ENCODE measurements at regions not wholly inside any gene's neighbourhood (a gene's known extent, or its start where the extent isn't known, plus 50 kb on each side); places are given as distances from the start of the nearest gene placed in this dataset.

- H3K27ac Mint-ChIP-seq, result no peak overlapping the region
- H3K27me3 Mint-ChIP-seq, result peaks cover 30% of the 10 kb centered on the region
- H3K4me1 Mint-ChIP-seq, result no peaks in the 10 kb centered on the region
- H3K9me3 Mint-ChIP-seq, result peaks cover 10 to 15% of the 10 kb centered on the region in 2 donors
- ATAC-seq (no peak), DNase-seq (no peak)
- no peak overlapping the region for H3K4me3 Mint-ChIP-seq
Measured at GRCh38 chr2:240230291-240230931, 90.0 kb upstream of the OTOS start.

- Mint-ChIP-seq H3K4me3 (no peak overlapping the region), H3K27me3 (peaks cover 29% of the 10 kb centered on the region), H3K9me3 (peaks cover 10 to 15% of the 10 kb centered on the region in 2 donors), H3K4me1 (no peaks in the 10 kb centered on the region), H3K27ac (no peak overlapping the region)
- ATAC-seq (no peak), DNase-seq (no peak)
Measured at GRCh38 chr2:240231838-240232244, 91.4 kb upstream of the OTOS start.

GRCh38 chr2:240232264-240232915, 91.9 kb upstream of the OTOS start:
- ATAC-seq (no peak), DNase-seq (no peak)
- Mint-ChIP-seq H3K9me3 (peaks cover 10 to 15% of the 10 kb centered on the region in 2 donors), H3K27me3 (peaks cover 29% of the 10 kb centered on the region), H3K4me3 (peak overlapping the region; percentile 10 to 12), H3K4me1 (no peaks in the 10 kb centered on the region), H3K27ac (no peak overlapping the region)

- no peak overlapping the region for H3K27ac Mint-ChIP-seq
- ATAC-seq (peak; percentile 80), DNase-seq (peak; percentile 77 to 78)
- no peaks in the 10 kb centered on the region for H3K4me1 Mint-ChIP-seq
- peak overlapping the region; percentile 10 to 12 for H3K4me3 Mint-ChIP-seq
- H3K27me3 Mint-ChIP-seq, result peaks cover 24% of the 10 kb centered on the region
- peaks cover 10 to 13% of the 10 kb centered on the region in 2 donors for H3K9me3 Mint-ChIP-seq
Measured at GRCh38 chr2:240232961-240233884, 92.8 kb upstream of the OTOS start.

- peak; percentile 4 for ATAC-seq
- Mint-ChIP-seq H3K4me1 (no peaks in the 10 kb centered on the region), H3K27me3 (peaks cover 22% of the 10 kb centered on the region), H3K4me3 (peak overlapping the region in 1 of 2 donors; percentile 42), H3K27ac (no peak overlapping the region), H3K9me3 (peaks cover 5% of the 10 kb centered on the region in 2 donors)
- DNase-seq, result no peak
Measured at GRCh38 chr2:240233885-240234502, 93.5 kb upstream of the OTOS start.

- DNase-seq (no peak), ATAC-seq (no peak)
- Mint-ChIP-seq H3K9me3 (peaks cover 0 to under 1% of the 10 kb centered on the region in 2 donors), H3K27ac (no peak overlapping the region), H3K27me3 (peaks cover 28% of the 10 kb centered on the region), H3K4me3 (no peak overlapping the region), H3K4me1 (no peaks in the 10 kb centered on the region)
Measured at GRCh38 chr2:240234503-240234951, 94.1 kb upstream of the OTOS start.

GRCh38 chr2:240235149-240235803, 94.8 kb upstream of the OTOS start:
- DNase-seq (no peak), ATAC-seq (no peak)
- H3K4me1 Mint-ChIP-seq, result no peaks in the 10 kb centered on the region
- no peak overlapping the region for H3K27ac Mint-ChIP-seq
- H3K27me3 Mint-ChIP-seq, result peaks cover 25% of the 10 kb centered on the region
- no peaks in the 10 kb centered on the region for H3K9me3 Mint-ChIP-seq
- H3K4me3 Mint-ChIP-seq, result no peak overlapping the region

- DNase-seq (no peak), ATAC-seq (no peak)
- Mint-ChIP-seq H3K4me3 (no peak overlapping the region), H3K9me3 (no peaks in the 10 kb centered on the region), H3K27ac (no peak overlapping the region), H3K27me3 (peaks cover 21% of the 10 kb centered on the region), H3K4me1 (no peaks in the 10 kb centered on the region)
Measured at GRCh38 chr2:240235811-240236210, 95.4 kb upstream of the OTOS start.

GRCh38 chr2:240236217-240237111, 96.0 kb upstream of the OTOS start:
- Mint-ChIP-seq H3K4me3 (no peak overlapping the region), H3K9me3 (no peaks in the 10 kb centered on the region), H3K4me1 (no peaks in the 10 kb centered on the region), H3K27ac (no peak overlapping the region), H3K27me3 (peaks cover 21% of the 10 kb centered on the region)
- ATAC-seq (no peak), DNase-seq (no peak)

- Mint-ChIP-seq H3K4me1 (no peaks in the 10 kb centered on the region), H3K27ac (no peak overlapping the region), H3K27me3 (peaks cover 21% of the 10 kb centered on the region), H3K9me3 (no peaks in the 10 kb centered on the region), H3K4me3 (no peak overlapping the region)
- ATAC-seq, result no peak
- DNase-seq, result no peak
Measured at GRCh38 chr2:240237609-240238174, 97.2 kb upstream of the OTOS start.

GRCh38 chr2:240238201-240238600, 97.7 kb upstream of the OTOS start:
- Mint-ChIP-seq H3K9me3 (no peaks in the 10 kb centered on the region), H3K4me3 (no peak overlapping the region), H3K27ac (no peak overlapping the region), H3K27me3 (peaks cover 21% of the 10 kb centered on the region), H3K4me1 (no peaks in the 10 kb centered on the region)
- no peak for ATAC-seq
- no peak for DNase-seq

- Mint-ChIP-seq H3K27ac (no peak overlapping the region), H3K4me3 (no peak overlapping the region), H3K9me3 (no peaks in the 10 kb centered on the region), H3K4me1 (no peaks in the 10 kb centered on the region), H3K27me3 (peaks cover 21% of the 10 kb centered on the region)
- DNase-seq (no peak), ATAC-seq (no peak)
Measured at GRCh38 chr2:240238786-240239185, 98.3 kb upstream of the OTOS start.

GRCh38 chr2:240239325-240239724, 98.9 kb upstream of the OTOS start:
- ATAC-seq (no peak), DNase-seq (no peak)
- Mint-ChIP-seq H3K27ac (no peak overlapping the region), H3K4me3 (no peak overlapping the region), H3K4me1 (no peaks in the 10 kb centered on the region), H3K9me3 (no peaks in the 10 kb centered on the region), H3K27me3 (peaks cover 26% of the 10 kb centered on the region)
